ENCODE measurements at regions not wholly inside any gene's neighbourhood (a gene's known extent, or its start where the extent isn't known, plus 50 kb on each side); places are given as distances from the start of the nearest gene placed in this dataset.
"Not testable (repeated sequence)": the region's sequence is repeated elsewhere in the genome, so short reads cannot be mapped to it uniquely, and the experiment has no call there.

DNA sequence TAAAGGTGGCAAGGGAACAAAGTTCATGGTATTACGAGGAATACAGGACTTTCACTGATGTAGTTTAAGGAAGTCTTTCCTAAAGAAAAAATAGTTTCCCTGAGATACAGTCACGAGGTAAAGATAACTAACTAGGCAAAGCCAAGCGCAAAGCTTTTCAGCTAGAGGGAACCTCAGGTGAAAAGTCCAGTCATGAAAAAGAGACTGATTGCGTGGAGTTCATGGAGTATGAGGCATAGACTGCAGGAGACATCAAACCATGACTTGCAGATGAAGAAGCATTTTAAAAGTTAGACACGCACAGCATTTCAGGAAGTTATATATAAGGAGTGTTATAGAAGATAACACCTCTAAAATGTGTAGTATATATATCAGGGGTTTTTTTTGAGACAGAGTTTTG lies 205.6 kb upstream of the ZNF184 start:
- DNase-seq (ENCODE audit: low read depth, low spot score) = no peak

DNA sequence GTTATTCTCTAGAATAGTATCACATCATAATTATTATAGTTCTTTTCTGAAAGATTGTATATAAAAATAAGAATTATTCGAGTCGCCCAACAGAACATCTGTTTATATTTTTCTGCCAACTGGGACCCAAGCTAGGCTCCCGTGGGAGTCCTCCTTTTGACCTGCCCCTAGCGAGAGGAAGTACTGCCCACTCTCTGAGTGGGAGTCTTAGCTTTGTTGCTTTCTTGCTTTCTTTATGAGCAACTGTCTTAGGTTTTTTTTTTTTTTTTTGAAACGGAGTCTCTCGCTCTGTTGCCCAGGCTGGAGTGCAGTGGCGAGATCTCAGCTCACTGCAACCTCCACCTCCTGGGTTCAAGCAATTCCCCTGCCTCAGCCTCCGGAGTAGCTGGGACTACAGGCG lies 202.0 kb upstream of the ZNF184 start:
- no peak for DNase-seq (ENCODE audit: low read depth, low spot score)

- peak; percentile 95 for DNase-seq (ENCODE audit: low read depth, low spot score)
Measured at GRCh38 chr6:27672113-27672799, 199.4 kb upstream of the ZNF184 start.

GRCh38 chr6:27669624-27670301 lies 196.9 kb upstream of the ZNF184 start:
- no peak for DNase-seq (ENCODE audit: low read depth, low spot score)

- no peak for DNase-seq (ENCODE audit: low read depth, low spot score)
Measured at GRCh38 chr6:27669295-27669623, 196.4 kb upstream of the ZNF184 start.

DNA sequence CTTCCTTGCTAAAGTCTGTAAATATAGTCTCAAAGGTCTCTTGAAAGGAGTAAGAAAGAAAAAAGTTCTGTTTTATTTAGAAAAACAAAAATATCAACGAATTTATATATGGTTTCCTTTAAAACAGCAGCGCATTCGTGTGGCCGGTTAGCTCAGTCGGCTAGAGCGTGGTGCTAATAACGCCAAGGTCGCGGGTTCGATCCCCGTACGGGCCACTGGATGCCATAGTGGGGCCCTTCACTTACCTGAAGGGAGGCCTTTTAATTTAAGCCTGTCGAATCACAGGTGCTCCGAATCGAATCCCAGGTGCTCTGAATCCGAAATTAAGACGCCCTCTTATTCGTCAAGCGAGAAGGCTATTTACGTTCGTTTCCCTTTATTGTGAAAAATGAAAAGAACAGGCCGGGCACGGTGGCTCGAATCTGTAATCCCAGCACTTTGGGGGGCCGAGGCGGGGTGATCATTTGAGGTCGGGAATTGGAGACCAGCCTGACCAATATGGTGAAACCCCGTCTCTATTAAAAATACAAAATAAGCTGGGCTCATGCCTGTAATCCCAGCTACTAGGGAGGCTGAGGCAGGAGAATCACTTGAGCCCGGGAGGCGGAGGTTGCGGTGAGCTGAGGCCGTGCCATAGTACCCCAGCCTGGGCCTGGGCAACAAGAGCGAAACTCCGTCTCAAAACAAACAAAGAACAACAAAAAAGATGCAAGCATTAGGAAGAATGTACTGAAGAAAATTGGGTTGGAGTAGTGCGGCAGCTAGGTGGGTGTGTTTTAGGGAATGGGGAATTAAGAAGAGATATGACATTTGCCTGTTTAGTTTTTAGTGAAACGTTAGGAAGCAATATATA lies 195.8 kb upstream of the ZNF184 start:
- no peak for DNase-seq (ENCODE audit: low read depth, low spot score)

GRCh38 chr6:27667657-27668441 lies 194.9 kb upstream of the ZNF184 start:
- no peak for DNase-seq (ENCODE audit: low read depth, low spot score)

DNA sequence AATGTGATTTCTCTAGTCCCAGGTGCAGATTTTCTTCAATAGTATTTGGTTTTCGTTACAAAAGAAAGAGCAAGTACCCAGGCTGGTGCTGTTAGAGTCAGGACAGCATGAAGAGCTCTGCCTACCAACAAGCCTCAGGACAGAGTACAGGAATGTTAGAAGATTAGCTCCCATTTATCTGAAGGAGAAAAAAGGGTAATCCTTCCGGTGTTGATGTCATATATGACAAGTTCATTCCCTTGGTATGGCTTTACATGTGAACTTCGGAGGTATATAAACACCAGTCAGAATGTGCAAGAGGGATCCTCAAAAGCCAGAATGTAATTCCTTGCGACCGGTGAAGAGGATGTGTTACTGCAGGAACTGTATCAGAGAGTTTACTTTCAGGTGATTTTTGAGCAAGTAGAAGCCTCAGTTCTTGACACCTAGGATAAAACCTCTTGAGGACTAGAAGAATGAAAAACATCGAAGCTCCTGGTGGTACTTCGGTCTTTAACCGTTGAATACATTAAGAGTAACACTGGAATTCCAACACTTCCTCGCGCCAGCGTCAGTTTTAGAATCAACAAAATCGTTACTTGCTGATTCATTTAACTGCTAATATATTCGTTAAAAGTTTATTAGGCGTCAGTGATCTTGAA lies 194.2 kb upstream of the ZNF184 start:
- DNase-seq (ENCODE audit: low read depth, low spot score) = no peak

DNA sequence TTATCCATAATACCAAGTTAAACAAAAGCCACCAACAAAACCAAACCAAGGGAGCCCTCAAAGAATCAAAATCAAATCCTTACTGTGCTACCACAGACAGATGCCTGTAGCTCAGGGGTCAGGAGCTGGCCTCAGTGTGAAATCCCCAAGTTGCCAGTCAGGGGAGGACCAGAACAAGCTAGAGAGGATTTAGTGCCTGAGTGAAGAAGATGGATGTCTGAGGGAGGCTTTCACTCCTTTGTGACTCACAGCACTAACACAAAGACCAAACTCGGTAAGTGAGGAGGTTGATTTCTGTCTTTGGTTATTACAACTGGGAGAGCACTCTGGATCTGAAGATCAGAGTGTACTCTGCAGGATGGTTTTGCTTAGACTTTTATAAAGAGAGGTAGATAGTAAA lies 189.9 kb upstream of the ZNF184 start:
- DNase-seq (ENCODE audit: low read depth, low spot score) = no peak

DNA sequence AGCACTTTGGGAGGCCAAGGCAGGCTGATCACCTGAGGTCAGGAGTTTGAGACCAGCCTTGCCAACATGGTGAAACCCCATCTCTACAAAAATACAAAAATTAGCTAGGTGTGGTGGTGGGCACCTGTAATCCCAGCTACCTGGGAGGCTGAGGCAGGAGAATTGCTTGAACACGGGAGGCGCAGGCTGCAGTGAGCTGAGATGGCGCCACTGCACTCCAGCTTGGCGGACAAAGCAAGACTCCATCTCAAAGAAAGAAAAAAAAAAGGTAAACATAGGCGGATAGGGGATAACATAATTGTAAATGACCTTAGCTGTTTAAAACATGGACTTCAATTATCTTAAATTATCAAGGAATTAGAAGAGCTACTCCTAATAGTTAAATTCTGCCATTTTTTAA lies 189.3 kb upstream of the ZNF184 start:
- DNase-seq (ENCODE audit: low read depth, low spot score) = not testable (repeated sequence)

GRCh38 chr6:27653143-27653825 lies 180.4 kb upstream of the ZNF184 start:
- DNase-seq (ENCODE audit: low read depth, low spot score) = not testable (repeated sequence)

- DNase-seq (ENCODE audit: low read depth, low spot score) = no peak
Measured at GRCh38 chr6:27651371-27651732, 178.4 kb upstream of the ZNF184 start.

DNA sequence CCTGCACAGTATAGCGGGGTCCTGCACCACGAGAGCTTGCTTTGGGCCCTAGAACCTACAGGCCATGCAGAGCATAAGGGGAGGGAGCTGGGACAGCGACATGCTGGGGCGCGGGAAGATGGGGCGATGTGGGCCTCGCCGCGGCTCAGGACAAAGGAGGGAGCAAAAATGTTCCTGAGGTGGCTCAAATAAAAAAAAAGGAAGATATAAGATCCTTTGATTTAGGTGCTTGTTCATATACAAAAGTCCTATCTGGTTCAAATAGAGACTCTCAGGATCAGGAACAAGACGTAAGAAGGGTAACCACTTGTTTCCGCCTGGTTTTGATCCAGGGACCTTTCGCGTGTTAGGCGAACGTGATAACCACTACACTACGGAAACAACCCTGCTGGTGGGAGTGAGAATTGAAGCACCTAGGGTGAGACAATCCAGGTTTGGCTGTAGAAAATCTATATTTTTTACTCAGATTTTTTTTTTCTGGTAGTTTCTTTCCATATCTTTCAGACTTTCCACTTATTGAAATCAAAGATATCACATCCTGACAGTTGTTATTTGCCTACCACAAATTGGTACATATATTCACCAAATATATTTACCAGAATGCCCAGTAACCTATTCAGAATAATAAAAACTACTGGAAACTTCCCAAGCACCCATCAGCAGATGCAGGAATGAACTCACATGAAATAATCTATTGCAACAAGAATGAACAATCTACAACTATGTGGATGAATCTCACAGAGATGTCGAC lies 177.9 kb upstream of the ZNF184 start:
- DNase-seq (ENCODE audit: low read depth, low spot score) = no peak

GRCh38 chr6:27644528-27644927 lies 171.6 kb upstream of the ZNF184 start:
- DNase-seq (ENCODE audit: low read depth, low spot score) = no peak

DNA sequence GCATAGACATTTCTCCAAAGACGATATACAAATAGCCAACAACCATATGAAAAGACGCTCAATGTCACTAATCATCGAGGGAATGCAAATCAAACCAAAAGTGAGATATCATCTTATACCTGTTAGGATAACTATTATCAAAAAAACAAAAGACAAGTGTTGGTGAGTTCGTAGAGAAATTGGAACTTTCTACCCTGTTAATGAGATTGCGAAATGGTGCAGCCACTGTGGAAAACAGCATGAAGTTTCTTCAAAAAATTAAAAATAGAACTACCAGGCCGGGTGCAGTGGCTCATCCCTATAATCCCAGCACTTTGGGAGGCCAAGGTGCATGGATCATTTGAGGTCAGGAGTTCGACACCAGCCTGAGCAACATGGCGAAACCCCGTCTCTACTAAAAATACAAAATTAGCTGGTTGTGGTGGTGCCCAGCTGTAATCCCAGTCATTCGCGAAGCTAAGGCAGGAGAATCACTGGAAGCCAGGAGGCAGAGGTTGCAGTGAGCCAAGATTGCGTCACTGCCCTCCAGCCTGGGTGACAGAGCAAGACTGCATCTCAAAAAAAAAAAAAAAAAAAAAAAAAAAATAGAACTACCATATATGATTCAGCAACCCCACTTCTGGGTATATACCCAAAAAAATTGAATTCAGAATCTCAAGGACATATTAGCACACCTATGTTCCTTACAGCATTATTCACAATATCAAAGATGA lies 170.0 kb upstream of the ZNF184 start:
- no peak for DNase-seq (ENCODE audit: low read depth, low spot score)

GRCh38 chr6:27635886-27636285 lies 163.0 kb upstream of the ZNF184 start:
- not testable (repeated sequence) for DNase-seq (ENCODE audit: low read depth, low spot score)

DNA sequence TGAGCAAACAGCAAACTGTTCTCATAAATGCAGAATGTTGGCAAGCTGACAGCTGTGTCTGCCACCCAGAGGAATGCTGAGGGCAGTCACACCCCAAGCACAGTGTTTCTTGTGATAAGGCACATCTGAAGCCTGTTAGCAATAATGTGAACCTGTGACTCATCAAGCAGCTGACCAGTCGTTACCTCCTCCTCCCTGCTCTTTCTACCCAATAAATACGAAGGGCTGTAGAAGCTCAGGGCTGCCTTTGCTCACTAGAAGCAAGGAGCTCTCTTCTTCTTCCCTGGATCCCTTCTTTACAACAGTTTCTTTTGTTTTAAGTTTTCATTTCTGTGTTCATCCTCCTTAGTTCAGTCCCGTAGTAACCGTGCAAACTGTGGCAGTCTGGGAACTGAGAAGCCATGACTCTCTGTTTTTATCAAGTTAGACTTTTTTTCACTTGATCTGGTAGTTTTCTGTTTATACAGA lies 160.3 kb upstream of the ZNF184 start:
- DNase-seq (ENCODE audit: low read depth, low spot score) = not testable (repeated sequence)

DNA sequence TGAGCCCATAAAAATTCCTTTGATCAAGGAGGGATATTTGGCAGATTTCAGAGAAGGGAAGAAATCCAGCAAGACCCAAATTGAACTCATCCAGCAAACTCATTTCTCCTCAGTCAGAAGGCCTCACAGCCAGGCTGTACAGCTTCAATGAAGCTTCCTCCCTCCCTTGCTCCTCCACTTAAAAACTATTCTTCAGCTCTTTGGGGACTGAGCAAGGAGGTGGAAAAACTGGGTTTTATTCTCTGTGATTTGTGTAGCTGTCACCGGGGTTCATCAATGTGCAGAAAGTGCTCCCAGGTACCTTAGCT lies 158.7 kb upstream of the ZNF184 start:
- DNase-seq (ENCODE audit: low read depth, low spot score) = no peak

Measured in iPS DF 19.7 (cell line).